ENCODE measurements at regions not wholly inside any gene's neighbourhood (a gene's known extent, or its start where the extent isn't known, plus 50 kb on each side); places are given as distances from the start of the nearest gene placed in this dataset.

DNA sequence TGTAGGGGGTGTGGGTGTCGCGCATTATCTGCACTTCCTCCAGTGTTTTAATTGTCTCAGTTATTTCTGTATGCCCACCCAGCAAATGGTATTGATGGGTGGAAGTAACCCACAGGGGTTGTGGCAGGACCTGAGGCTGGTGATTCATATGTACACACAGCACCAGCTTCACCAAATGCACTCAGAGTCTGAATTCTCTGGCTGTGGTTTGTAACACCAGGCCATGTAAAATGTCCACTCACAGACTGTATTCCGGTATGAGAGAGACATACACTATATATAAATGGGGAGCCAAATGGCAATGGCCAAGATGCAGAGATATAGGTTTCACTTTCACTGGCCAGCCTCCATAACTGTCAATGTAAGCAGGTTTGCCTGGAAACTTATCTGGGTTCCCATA is 76.3 kb upstream of the FBXL4 start:
- Histone ChIP-seq H2BK15ac (ENCODE audit: low read length) (no peak overlapping the region), H2BK20ac (ENCODE audit: low read length) (no peak overlapping the region), H2AFZ (ENCODE audit: low read length) (no peak overlapping the region), H3K23ac (ENCODE audit: insufficient read length) (no peak overlapping the region), H2BK5ac (ENCODE audit: low read depth, low read length) (no peak overlapping the region), H3K14ac (ENCODE audit: insufficient read length) (no peak overlapping the region), H3K4me2 (ENCODE audit: insufficient read depth in 1 of 2, low read depth in 2 of 2, low read length in 2 of 2) (no peak overlapping the region), H2BK120ac (replicated peaks; ENCODE audit: low read depth, low read length) (no peak overlapping the region), H3K56ac (replicated peaks; ENCODE audit: insufficient read length, low read depth, low read length) (no peak overlapping the region), H3K9ac (replicated peaks in 1 of 4; ENCODE audit: extremely low read depth in 1 of 4, low read depth in 3 of 4, low read length in 3 of 4) (no peak overlapping the region), H3K9me3 (ENCODE audit: insufficient read depth in 2 of 2, low read depth in 1 of 2, low read length in 1 of 2) (peaks cover 16 to 24% of the 10 kb centered on the region in 2 experiments), H2AK5ac (ENCODE audit: low read depth, low read length) (no peak overlapping the region), H3K27me3 (replicated peaks in 1 of 4; ENCODE audit: control insufficient read depth in 3 of 4, extremely low read depth in 1 of 4, insufficient read depth in 3 of 4, low read length in 3 of 4) (no peaks in the 10 kb centered on the region), H3K36me3 (ENCODE audit: control insufficient read depth in 2 of 4, insufficient read depth in 4 of 4, low read length in 3 of 4) (no peaks in the 10 kb centered on the region; a peak in 1 of 8 replicates), H4K91ac (replicated peaks; ENCODE audit: insufficient read length, low read length) (no peak overlapping the region), H4K8ac (ENCODE audit: extremely low read depth, insufficient read depth, low read length) (no peak overlapping the region), H3K27ac (ENCODE audit: low read depth, low read length) (no peak overlapping the region), H3K4me1 (replicated peaks in 1 of 4; ENCODE audit: control insufficient read depth in 3 of 4, insufficient read depth in 4 of 4, low read length in 3 of 4) (no peaks in the 10 kb centered on the region), H3K18ac (ENCODE audit: extremely low read depth, low read length) (no peak overlapping the region), H3K79me2 (ENCODE audit: control insufficient read depth in 1 of 2, insufficient read depth in 2 of 2, low read length in 2 of 2) (no peaks in the 10 kb centered on the region), H4K20me1 (replicated peaks in 1 of 2; ENCODE audit: control insufficient read depth in 1 of 2, insufficient read depth in 2 of 2, low read length in 2 of 2) (no peaks in the 10 kb centered on the region), H2BK12ac (ENCODE audit: low read depth, low read length) (no peak overlapping the region), H4K5ac (ENCODE audit: insufficient read length, low read depth, low read length) (no peak overlapping the region), H3K4ac (replicated peaks; ENCODE audit: insufficient read length, low read depth, low read length) (no peak overlapping the region), H3K79me1 (ENCODE audit: low read depth, low read length) (no peaks in the 10 kb centered on the region), H3K23me2 (ENCODE audit: low read depth, low read length) (no peaks in the 10 kb centered on the region), H3K4me3 (ENCODE audit: extremely low read depth in 1 of 4, insufficient read depth in 2 of 4, low read depth in 3 of 4, low read length in 4 of 4) (no peak overlapping the region)
- WGBS, 2 experiments (ENCODE audit: extremely low coverage in 1 of 2, insufficient coverage in 1 of 2, insufficient read length in 1 of 2, insufficient replicate concordance in 2 of 2, low coverage in 1 of 2, low lambda C conversion rate in 2 of 2, missing lambda C conversion rate in 1 of 2), result 84% methylated on average over 3 of the region's 3 CpGs; no CpG with 5 or more reads in 1 of the 2 experiments
- CTCF ChIA-PET (ENCODE audit: partially characterized antibody), result no interaction called here
- DNase-seq (ENCODE audit: low read depth in 1 of 2, low spot score in 2 of 2) (no peak), FAIRE-seq (no peak)
- POLR2A ChIA-PET (ENCODE audit: partially characterized antibody), result no interaction called here
- TF ChIP-seq, protein P1, sequence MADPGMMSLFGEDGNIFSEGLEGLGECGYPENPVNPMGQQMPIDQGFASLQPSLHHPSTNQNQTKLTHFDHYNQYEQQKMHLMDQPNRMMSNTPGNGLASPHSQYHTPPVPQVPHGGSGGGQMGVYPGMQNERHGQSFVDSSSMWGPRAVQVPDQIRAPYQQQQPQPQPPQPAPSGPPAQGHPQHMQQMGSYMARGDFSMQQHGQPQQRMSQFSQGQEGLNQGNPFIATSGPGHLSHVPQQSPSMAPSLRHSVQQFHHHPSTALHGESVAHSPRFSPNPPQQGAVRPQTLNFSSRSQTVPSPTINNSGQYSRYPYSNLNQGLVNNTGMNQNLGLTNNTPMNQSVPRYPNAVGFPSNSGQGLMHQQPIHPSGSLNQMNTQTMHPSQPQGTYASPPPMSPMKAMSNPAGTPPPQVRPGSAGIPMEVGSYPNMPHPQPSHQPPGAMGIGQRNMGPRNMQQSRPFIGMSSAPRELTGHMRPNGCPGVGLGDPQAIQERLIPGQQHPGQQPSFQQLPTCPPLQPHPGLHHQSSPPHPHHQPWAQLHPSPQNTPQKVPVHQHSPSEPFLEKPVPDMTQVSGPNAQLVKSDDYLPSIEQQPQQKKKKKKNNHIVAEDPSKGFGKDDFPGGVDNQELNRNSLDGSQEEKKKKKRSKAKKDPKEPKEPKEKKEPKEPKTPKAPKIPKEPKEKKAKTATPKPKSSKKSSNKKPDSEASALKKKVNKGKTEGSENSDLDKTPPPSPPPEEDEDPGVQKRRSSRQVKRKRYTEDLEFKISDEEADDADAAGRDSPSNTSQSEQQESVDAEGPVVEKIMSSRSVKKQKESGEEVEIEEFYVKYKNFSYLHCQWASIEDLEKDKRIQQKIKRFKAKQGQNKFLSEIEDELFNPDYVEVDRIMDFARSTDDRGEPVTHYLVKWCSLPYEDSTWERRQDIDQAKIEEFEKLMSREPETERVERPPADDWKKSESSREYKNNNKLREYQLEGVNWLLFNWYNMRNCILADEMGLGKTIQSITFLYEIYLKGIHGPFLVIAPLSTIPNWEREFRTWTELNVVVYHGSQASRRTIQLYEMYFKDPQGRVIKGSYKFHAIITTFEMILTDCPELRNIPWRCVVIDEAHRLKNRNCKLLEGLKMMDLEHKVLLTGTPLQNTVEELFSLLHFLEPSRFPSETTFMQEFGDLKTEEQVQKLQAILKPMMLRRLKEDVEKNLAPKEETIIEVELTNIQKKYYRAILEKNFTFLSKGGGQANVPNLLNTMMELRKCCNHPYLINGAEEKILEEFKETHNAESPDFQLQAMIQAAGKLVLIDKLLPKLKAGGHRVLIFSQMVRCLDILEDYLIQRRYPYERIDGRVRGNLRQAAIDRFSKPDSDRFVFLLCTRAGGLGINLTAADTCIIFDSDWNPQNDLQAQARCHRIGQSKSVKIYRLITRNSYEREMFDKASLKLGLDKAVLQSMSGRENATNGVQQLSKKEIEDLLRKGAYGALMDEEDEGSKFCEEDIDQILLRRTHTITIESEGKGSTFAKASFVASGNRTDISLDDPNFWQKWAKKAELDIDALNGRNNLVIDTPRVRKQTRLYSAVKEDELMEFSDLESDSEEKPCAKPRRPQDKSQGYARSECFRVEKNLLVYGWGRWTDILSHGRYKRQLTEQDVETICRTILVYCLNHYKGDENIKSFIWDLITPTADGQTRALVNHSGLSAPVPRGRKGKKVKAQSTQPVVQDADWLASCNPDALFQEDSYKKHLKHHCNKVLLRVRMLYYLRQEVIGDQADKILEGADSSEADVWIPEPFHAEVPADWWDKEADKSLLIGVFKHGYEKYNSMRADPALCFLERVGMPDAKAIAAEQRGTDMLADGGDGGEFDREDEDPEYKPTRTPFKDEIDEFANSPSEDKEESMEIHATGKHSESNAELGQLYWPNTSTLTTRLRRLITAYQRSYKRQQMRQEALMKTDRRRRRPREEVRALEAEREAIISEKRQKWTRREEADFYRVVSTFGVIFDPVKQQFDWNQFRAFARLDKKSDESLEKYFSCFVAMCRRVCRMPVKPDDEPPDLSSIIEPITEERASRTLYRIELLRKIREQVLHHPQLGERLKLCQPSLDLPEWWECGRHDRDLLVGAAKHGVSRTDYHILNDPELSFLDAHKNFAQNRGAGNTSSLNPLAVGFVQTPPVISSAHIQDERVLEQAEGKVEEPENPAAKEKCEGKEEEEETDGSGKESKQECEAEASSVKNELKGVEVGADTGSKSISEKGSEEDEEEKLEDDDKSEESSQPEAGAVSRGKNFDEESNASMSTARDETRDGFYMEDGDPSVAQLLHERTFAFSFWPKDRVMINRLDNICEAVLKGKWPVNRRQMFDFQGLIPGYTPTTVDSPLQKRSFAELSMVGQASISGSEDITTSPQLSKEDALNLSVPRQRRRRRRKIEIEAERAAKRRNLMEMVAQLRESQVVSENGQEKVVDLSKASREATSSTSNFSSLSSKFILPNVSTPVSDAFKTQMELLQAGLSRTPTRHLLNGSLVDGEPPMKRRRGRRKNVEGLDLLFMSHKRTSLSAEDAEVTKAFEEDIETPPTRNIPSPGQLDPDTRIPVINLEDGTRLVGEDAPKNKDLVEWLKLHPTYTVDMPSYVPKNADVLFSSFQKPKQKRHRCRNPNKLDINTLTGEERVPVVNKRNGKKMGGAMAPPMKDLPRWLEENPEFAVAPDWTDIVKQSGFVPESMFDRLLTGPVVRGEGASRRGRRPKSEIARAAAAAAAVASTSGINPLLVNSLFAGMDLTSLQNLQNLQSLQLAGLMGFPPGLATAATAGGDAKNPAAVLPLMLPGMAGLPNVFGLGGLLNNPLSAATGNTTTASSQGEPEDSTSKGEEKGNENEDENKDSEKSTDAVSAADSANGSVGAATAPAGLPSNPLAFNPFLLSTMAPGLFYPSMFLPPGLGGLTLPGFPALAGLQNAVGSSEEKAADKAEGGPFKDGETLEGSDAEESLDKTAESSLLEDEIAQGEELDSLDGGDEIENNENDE (IDR thresholded peaks at IDR 0.05; ENCODE audit: insufficient replicate concordance, low read length), result no peak
